ENCODE measurements at regions not wholly inside any gene's neighbourhood (a gene's known extent, or its start where the extent isn't known, plus 50 kb on each side); places are given as distances from the start of the nearest gene placed in this dataset.

- no peak for DNase-seq
- Histone ChIP-seq H3K27me3 (no peaks in the 10 kb centered on the region), H3K36me3 (no peaks in the 10 kb centered on the region), H3K27ac (no peak overlapping the region), H3K9me3 (no peaks in the 10 kb centered on the region), H3K4me1 (peaks cover 9% of the 10 kb centered on the region), H3K4me3 (no peak overlapping the region)
- intact Hi-C loops (cut with DNase I) = no loop called here
- peak; percentile 58 for ATAC-seq
- TF ChIP-seq CTCF (IDR thresholded peaks at IDR 0.05) = no peak
These were observed 107.1 kb upstream of the BACH2 start for GRCh38 chr6:90403489-90404381.

GRCh38 chr6:90402831-90403192 is 106.2 kb upstream of the BACH2 start:
- Histone ChIP-seq H3K27ac (no peak overlapping the region), H3K4me1 (peaks cover 9% of the 10 kb centered on the region), H3K9me3 (no peaks in the 10 kb centered on the region), H3K27me3 (no peaks in the 10 kb centered on the region), H3K36me3 (no peaks in the 10 kb centered on the region), H3K4me3 (no peak overlapping the region)
- no peak for ATAC-seq
- no peak for DNase-seq
- TF ChIP-seq CTCF (IDR thresholded peaks at IDR 0.05) = no peak
- intact Hi-C loops (cut with DNase I) = no loop called here

- Histone ChIP-seq H3K4me3 (no peak overlapping the region), H3K36me3 (no peaks in the 10 kb centered on the region), H3K27me3 (no peaks in the 10 kb centered on the region), H3K27ac (no peak overlapping the region), H3K9me3 (no peaks in the 10 kb centered on the region), H3K4me1 (peaks cover 9% of the 10 kb centered on the region)
- no peak for TF ChIP-seq CTCF (IDR thresholded peaks at IDR 0.05)
- ATAC-seq (no peak), DNase-seq (no peak)
- intact Hi-C loops (cut with DNase I) = no loop called here
These were observed 105.5 kb upstream of the BACH2 start for GRCh38 chr6:90401933-90402830.

GRCh38 chr6:90399970-90400369 is 103.3 kb upstream of the BACH2 start:
- ATAC-seq = no peak
- intact Hi-C loops (cut with DNase I) = no loop called here
- Histone ChIP-seq H3K36me3 (no peaks in the 10 kb centered on the region), H3K4me3 (no peak overlapping the region), H3K27me3 (no peaks in the 10 kb centered on the region), H3K4me1 (peaks cover 9% of the 10 kb centered on the region), H3K9me3 (no peaks in the 10 kb centered on the region), H3K27ac (no peak overlapping the region)
- DNase-seq = no peak
- no peak for TF ChIP-seq CTCF (IDR thresholded peaks at IDR 0.05)

- H3K4me1 ChIP-seq = no peaks in the 10 kb centered on the region
- no peak overlapping the region for H3K4me3 ChIP-seq
- peak; percentile 56 for ATAC-seq
- H3K9me3 ChIP-seq = no peaks in the 10 kb centered on the region
- no peak overlapping the region for H3K27ac ChIP-seq
- no peak for DNase-seq
- H3K27me3 ChIP-seq = no peaks in the 10 kb centered on the region
- TF ChIP-seq CTCF (IDR thresholded peaks at IDR 0.05) = no peak
- no peaks in the 10 kb centered on the region for H3K36me3 ChIP-seq
- intact Hi-C loops (cut with DNase I) = no loop called here
These were observed 101.5 kb upstream of the BACH2 start for GRCh38 chr6:90397929-90398674.

Data from upper lobe of right lung (tissue), 1 donor.